ENCODE measurements at regions not wholly inside any gene's neighbourhood (a gene's known extent, or its start where the extent isn't known, plus 50 kb on each side); places are given as distances from the start of the nearest gene placed in this dataset.
"Not testable (repeated sequence)": the region's sequence is repeated elsewhere in the genome, so short reads cannot be mapped to it uniquely, and the experiment has no call there.

DNA sequence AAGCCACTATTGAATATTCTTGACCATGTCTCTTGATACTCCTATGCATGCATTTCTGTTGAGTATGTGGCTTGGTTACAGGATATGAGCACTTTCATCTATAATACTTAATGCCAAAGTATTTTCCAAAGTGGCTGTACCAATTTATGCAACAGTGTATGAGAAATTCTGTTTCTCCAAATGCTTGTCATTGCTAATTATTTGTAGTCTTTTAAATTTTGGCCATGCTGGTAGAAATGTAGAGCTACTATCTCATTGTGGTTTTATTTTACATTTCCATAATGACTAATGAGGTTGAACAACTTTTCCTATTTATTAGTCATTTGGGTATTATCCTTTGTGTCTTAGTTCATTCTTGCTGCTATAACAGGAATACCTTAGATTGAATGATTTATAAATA is 71.4 kb upstream of the TSPAN2 start:
- Histone ChIP-seq H3K9me3 (ENCODE audit: control insufficient read depth in 2 of 2, low read length in 2 of 2) (no peaks in the 10 kb centered on the region), H3K4me3 (ENCODE audit: low read depth, low read length) (no peak overlapping the region), H3K27me3 (ENCODE audit: control insufficient read depth, insufficient read depth, low read length) (peaks cover 5% of the 10 kb centered on the region), H3K4me1 (ENCODE audit: control insufficient read depth, insufficient read depth, low read length, poor library complexity, severe bottlenecking) (no peaks in the 10 kb centered on the region), H3K27ac (ENCODE audit: insufficient read depth, low read length, poor library complexity, severe bottlenecking) (no peak overlapping the region), H3K36me3 (ENCODE audit: control insufficient read depth, insufficient read depth, low read length) (no peaks in the 10 kb centered on the region)
- H3K4me3 Mint-ChIP-seq, result no peak overlapping the region
- peaks cover 0 to 4% (median 1%) of the 10 kb centered on the region in 7 donors for H3K9me3 Mint-ChIP-seq
- H3K27ac Mint-ChIP-seq, result no peak overlapping the region
- no peaks in the 10 kb centered on the region for H3K4me1 Mint-ChIP-seq
- H3K27me3 Mint-ChIP-seq, result peaks cover 3% of the 10 kb centered on the region
- no peaks in the 10 kb centered on the region for H3K36me3 Mint-ChIP-seq
- no peak for DNase-seq
- no peak for ATAC-seq (ENCODE audit: low read depth in 2 of 2)

DNA sequence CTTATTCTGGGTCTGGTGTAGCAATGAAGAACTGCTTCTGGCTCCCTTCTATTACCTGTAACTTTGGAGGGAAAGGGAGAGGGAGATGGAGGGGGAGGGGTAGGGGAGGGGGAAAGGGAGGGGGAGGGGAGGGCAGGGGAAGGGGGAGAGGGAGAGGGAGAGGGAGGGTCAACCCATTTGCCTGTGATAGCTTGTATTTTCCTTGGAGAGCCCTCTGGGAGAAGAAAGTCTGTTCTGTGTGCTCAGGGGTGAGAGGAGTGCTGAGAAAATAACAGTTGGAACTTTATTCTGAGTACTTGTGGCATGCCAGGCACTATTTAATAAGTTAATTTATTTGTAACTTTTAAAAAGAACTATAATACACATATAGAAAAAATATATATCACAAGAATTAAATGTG is 70.7 kb upstream of the TSPAN2 start:
- Histone ChIP-seq H3K9me3 (ENCODE audit: control insufficient read depth in 2 of 2, low read length in 2 of 2) (no peaks in the 10 kb centered on the region), H3K4me1 (ENCODE audit: control insufficient read depth, insufficient read depth, low read length, poor library complexity, severe bottlenecking) (no peaks in the 10 kb centered on the region), H3K36me3 (ENCODE audit: control insufficient read depth, insufficient read depth, low read length) (no peaks in the 10 kb centered on the region), H3K27me3 (ENCODE audit: control insufficient read depth, insufficient read depth, low read length) (peaks cover 4% of the 10 kb centered on the region), H3K4me3 (ENCODE audit: low read depth, low read length) (no peak overlapping the region), H3K27ac (ENCODE audit: insufficient read depth, low read length, poor library complexity, severe bottlenecking) (no peak overlapping the region)
- Mint-ChIP-seq H3K27ac (no peak overlapping the region), H3K4me3 (no peak overlapping the region), H3K4me1 (no peaks in the 10 kb centered on the region), H3K9me3 (peaks cover 0 to 2% (median 1%) of the 10 kb centered on the region in 7 donors), H3K36me3 (no peaks in the 10 kb centered on the region), H3K27me3 (no peaks in the 10 kb centered on the region)
- DNase-seq (no peak), ATAC-seq (ENCODE audit: low read depth in 2 of 2) (no peak)

DNA sequence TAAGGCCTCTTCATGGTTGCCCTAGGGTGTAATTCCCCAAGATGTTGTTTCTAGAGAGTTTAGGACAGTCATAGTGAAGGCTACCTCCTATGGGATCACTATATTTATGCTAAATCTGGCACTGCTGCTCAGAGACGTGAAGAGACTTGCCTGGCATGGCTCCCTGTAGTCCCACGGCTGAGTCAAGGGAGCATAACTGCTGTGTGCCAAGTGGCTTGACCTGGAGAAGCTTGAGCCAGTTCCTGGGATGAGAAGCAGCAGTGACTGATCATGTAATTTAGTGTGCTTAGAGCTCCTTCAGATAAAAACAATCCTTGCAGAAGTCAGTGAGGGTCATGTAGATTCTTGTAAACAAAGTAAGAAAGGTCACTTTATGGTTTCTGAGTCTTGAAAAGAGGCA is 68.9 kb upstream of the TSPAN2 start:
- no peaks in the 10 kb centered on the region for H3K4me1 Mint-ChIP-seq
- peaks cover 0 to 3% (median 0%) of the 10 kb centered on the region in 7 donors for H3K9me3 Mint-ChIP-seq
- no peak overlapping the region for H3K27ac ChIP-seq (ENCODE audit: insufficient read depth, low read length, poor library complexity, severe bottlenecking)
- H3K27ac Mint-ChIP-seq, result no peak overlapping the region
- no peaks in the 10 kb centered on the region for H3K27me3 ChIP-seq (ENCODE audit: control insufficient read depth, insufficient read depth, low read length)
- H3K27me3 Mint-ChIP-seq, result no peaks in the 10 kb centered on the region
- H3K4me3 ChIP-seq (ENCODE audit: low read depth, low read length), result no peak overlapping the region
- no peaks in the 10 kb centered on the region for H3K4me1 ChIP-seq (ENCODE audit: control insufficient read depth, insufficient read depth, low read length, poor library complexity, severe bottlenecking)
- no peaks in the 10 kb centered on the region for H3K36me3 Mint-ChIP-seq
- ATAC-seq (ENCODE audit: low read depth in 2 of 2), result no peak
- no peaks in the 10 kb centered on the region for H3K36me3 ChIP-seq (ENCODE audit: control insufficient read depth, insufficient read depth, low read length)
- DNase-seq, result no peak
- no peak overlapping the region for H3K4me3 Mint-ChIP-seq
- H3K9me3 ChIP-seq (ENCODE audit: control insufficient read depth in 2 of 2, low read length in 2 of 2), result no peaks in the 10 kb centered on the region

DNA sequence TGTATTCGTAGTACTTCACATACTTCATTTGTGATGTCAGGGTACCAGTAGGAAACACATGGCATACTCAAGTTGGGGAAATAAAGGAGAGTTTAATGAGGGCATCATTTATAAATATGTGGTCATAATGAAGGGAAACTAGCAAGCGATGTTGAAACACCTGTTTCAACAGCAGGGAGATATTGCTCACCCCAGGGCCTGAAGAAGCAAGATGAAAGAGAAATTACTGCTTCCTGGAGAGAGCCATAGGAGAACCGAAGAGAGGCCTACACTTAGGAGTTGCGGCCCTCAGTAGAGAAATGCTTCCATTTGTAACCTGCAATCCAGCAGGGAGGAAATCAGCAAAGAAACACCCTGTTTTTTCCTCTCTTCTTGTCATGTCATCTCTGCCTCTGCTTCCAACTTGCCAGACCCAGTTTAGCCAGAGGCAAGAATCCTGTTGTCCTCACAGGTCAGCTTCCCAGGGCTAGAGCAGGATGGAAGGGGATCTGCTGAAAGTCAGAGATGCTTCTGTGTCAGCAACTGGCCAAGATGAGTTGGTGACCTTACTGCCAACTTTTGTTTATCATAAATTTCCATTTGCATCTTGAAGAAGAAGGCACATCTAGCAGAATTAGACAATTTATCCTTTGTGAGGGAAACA is 67.6 kb upstream of the TSPAN2 start:
- H3K27me3 ChIP-seq (ENCODE audit: control insufficient read depth, insufficient read depth, low read length), result no peaks in the 10 kb centered on the region
- no peaks in the 10 kb centered on the region for H3K9me3 ChIP-seq (ENCODE audit: control insufficient read depth in 2 of 2, low read length in 2 of 2)
- no peaks in the 10 kb centered on the region for H3K4me1 ChIP-seq (ENCODE audit: control insufficient read depth, insufficient read depth, low read length, poor library complexity, severe bottlenecking)
- ATAC-seq (ENCODE audit: low read depth in 2 of 2) (no peak), DNase-seq (no peak)
- Mint-ChIP-seq H3K27me3 (no peaks in the 10 kb centered on the region), H3K4me1 (no peaks in the 10 kb centered on the region), H3K27ac (no peak overlapping the region), H3K4me3 (no peak overlapping the region), H3K9me3 (peaks cover 0 to 2% (median 0%) of the 10 kb centered on the region in 7 donors), H3K36me3 (no peaks in the 10 kb centered on the region)
- H3K4me3 ChIP-seq (ENCODE audit: low read depth, low read length), result no peak overlapping the region
- no peak overlapping the region for H3K27ac ChIP-seq (ENCODE audit: insufficient read depth, low read length, poor library complexity, severe bottlenecking)
- H3K36me3 ChIP-seq (ENCODE audit: control insufficient read depth, insufficient read depth, low read length), result no peaks in the 10 kb centered on the region

DNA sequence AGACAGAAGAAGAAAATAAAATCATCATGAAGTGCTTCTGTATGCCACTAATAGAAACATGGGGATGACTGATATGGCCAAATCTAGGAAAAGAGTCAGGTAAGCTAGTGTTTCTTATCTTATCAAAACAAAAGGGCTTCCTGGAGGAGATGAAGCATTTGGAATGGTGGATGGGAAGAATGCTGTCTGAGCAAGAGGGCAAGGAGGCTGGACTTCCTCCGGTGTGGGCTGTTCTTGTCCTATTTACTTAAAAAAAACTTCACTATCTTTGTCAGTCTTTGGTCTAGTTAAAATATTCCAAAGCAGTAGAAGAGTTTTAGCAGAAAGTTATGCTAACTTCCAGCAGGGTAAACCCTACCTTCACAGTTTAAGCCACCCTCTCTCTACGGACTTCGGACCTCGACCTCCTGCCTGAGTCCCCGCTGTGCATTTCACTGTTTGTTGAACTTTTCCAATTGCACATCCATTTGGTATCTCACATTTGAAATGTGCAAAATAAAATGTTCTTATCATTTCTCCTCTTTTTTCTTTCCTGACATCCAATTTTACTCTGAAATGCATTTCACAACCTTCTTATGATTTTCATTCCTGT is 64.8 kb upstream of the TSPAN2 start:
- H3K36me3 Mint-ChIP-seq, result no peaks in the 10 kb centered on the region
- H3K4me3 ChIP-seq (ENCODE audit: low read depth, low read length), result no peak overlapping the region
- no peaks in the 10 kb centered on the region for H3K27me3 ChIP-seq (ENCODE audit: control insufficient read depth, insufficient read depth, low read length)
- no peak for DNase-seq
- no peak overlapping the region for H3K4me3 Mint-ChIP-seq
- peaks cover 0 to 2% (median 0%) of the 10 kb centered on the region in 7 donors for H3K9me3 Mint-ChIP-seq
- H3K4me1 ChIP-seq (ENCODE audit: control insufficient read depth, insufficient read depth, low read length, poor library complexity, severe bottlenecking), result no peaks in the 10 kb centered on the region
- H3K4me1 Mint-ChIP-seq, result no peaks in the 10 kb centered on the region
- H3K36me3 ChIP-seq (ENCODE audit: control insufficient read depth, insufficient read depth, low read length), result no peaks in the 10 kb centered on the region
- H3K27ac ChIP-seq (ENCODE audit: insufficient read depth, low read length, poor library complexity, severe bottlenecking), result no peak overlapping the region
- no peaks in the 10 kb centered on the region for H3K9me3 ChIP-seq (ENCODE audit: control insufficient read depth in 2 of 2, low read length in 2 of 2)
- no peak for ATAC-seq (ENCODE audit: low read depth in 2 of 2)
- H3K27ac Mint-ChIP-seq, result peak overlapping the region in 1 of 3 donors; percentile 2
- H3K27me3 Mint-ChIP-seq, result no peaks in the 10 kb centered on the region

DNA sequence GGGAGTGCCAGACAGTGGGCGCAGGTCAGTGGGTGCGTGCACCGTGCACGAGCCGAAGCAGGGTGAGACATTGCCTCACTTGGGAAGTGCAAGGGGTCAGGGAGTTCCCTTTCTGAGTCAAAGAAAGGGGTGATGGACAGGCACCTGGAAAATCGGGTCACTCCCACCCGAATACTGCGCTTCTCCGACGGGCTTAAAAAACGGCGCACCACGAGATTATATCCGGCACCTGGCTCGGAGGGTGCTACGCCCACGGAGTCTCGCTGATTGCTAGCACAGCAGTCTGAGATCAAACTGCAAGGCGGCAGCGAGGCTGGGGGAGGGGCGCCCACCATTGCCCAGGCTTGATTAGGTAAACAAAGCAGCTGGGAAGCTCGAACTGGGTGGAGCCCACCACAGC is 58.6 kb upstream of the TSPAN2 start:
- not testable (repeated sequence) for H3K4me1 ChIP-seq (ENCODE audit: control insufficient read depth, insufficient read depth, low read length, poor library complexity, severe bottlenecking); H3K27ac Mint-ChIP-seq; H3K9me3 ChIP-seq (ENCODE audit: control insufficient read depth in 2 of 2, low read length in 2 of 2); H3K36me3 Mint-ChIP-seq; H3K36me3 ChIP-seq (ENCODE audit: control insufficient read depth, insufficient read depth, low read length); ATAC-seq (ENCODE audit: low read depth in 2 of 2); H3K9me3 Mint-ChIP-seq; H3K4me3 ChIP-seq (ENCODE audit: low read depth, low read length); DNase-seq; H3K27ac ChIP-seq (ENCODE audit: insufficient read depth, low read length, poor library complexity, severe bottlenecking); H3K4me1 Mint-ChIP-seq
- Mint-ChIP-seq H3K4me3 (peak overlapping the region in 1 of 4 donors; percentile 39), H3K27me3 (peaks cover 23% of the 10 kb centered on the region)
- peaks cover 29% of the 10 kb centered on the region for H3K27me3 ChIP-seq (ENCODE audit: control insufficient read depth, insufficient read depth, low read length)

DNA sequence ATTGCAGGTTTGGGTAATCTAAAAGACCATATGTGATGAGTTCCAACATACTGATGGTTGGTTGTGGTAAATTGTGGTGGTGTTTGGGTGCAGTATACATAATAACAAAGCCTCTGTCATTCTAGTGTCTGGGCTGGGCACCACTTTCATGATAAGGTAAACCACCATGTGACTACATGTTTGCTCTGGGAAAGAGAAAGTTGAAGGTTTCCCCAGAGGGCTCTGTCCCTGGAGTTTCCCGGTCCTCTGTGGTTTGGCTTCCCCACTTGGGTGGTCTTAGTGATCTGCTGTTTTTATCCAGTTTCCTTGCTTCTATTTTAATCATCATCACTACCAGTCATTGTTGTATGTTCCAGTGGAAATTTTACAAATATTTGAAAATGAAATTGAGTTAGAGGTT is 55.9 kb upstream of the TSPAN2 start:
- Histone ChIP-seq H3K27me3 (ENCODE audit: control insufficient read depth, insufficient read depth, low read length) (peaks cover 43% of the 10 kb centered on the region), H3K9me3 (ENCODE audit: control insufficient read depth in 2 of 2, low read length in 2 of 2) (peaks cover 0 to 1% of the 10 kb centered on the region in 2 experiments), H3K27ac (ENCODE audit: insufficient read depth, low read length, poor library complexity, severe bottlenecking) (no peak overlapping the region), H3K4me3 (ENCODE audit: low read depth, low read length) (no peak overlapping the region), H3K36me3 (ENCODE audit: control insufficient read depth, insufficient read depth, low read length) (no peaks in the 10 kb centered on the region), H3K4me1 (ENCODE audit: control insufficient read depth, insufficient read depth, low read length, poor library complexity, severe bottlenecking) (no peaks in the 10 kb centered on the region)
- DNase-seq (no peak), ATAC-seq (ENCODE audit: low read depth in 2 of 2) (no peak)
- H3K27me3 Mint-ChIP-seq, result peaks cover 30% of the 10 kb centered on the region
- H3K27ac Mint-ChIP-seq, result no peak overlapping the region
- no peaks in the 10 kb centered on the region for H3K36me3 Mint-ChIP-seq
- peaks cover 0 to 3% (median 1%) of the 10 kb centered on the region in 4 donors for H3K4me1 Mint-ChIP-seq
- peaks cover 0 to 4% (median 0%) of the 10 kb centered on the region in 7 donors for H3K9me3 Mint-ChIP-seq
- H3K4me3 Mint-ChIP-seq, result no peak overlapping the region

DNA sequence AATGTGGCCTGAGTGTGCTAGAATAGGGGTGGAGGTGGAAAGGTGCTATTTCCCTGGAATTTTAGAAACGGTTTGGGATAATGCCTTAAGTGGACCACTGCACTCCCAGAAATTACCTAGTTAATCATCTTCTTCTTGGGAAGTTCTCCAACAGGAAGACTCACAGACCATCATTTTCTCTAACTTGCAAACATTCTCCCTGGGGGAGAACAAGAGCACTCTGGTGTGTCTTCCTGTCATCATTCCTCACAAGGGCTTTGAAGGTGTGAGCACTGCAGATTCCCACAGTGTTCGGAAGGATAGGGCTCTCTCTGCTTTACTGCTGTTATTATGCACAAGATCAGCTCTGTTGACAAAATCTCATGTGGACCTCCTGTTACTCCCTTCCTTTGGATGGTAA is 54.9 kb upstream of the TSPAN2 start:
- no peaks in the 10 kb centered on the region for H3K36me3 Mint-ChIP-seq
- H3K27me3 Mint-ChIP-seq, result peaks cover 35% of the 10 kb centered on the region
- peaks cover 0 to 4% (median 2%) of the 10 kb centered on the region in 4 donors for H3K4me1 Mint-ChIP-seq
- H3K4me3 Mint-ChIP-seq, result no peak overlapping the region
- no peaks in the 10 kb centered on the region for H3K4me1 ChIP-seq (ENCODE audit: control insufficient read depth, insufficient read depth, low read length, poor library complexity, severe bottlenecking)
- peaks cover 0 to 1% of the 10 kb centered on the region in 2 experiments for H3K9me3 ChIP-seq (ENCODE audit: control insufficient read depth in 2 of 2, low read length in 2 of 2)
- ATAC-seq (ENCODE audit: low read depth in 2 of 2) (no peak), DNase-seq (no peak)
- peaks cover 0 to 4% (median 0%) of the 10 kb centered on the region in 7 donors for H3K9me3 Mint-ChIP-seq
- peaks cover 48% of the 10 kb centered on the region for H3K27me3 ChIP-seq (ENCODE audit: control insufficient read depth, insufficient read depth, low read length)
- no peaks in the 10 kb centered on the region for H3K36me3 ChIP-seq (ENCODE audit: control insufficient read depth, insufficient read depth, low read length)
- H3K27ac ChIP-seq (ENCODE audit: insufficient read depth, low read length, poor library complexity, severe bottlenecking), result no peak overlapping the region
- H3K27ac Mint-ChIP-seq, result no peak overlapping the region
- H3K4me3 ChIP-seq (ENCODE audit: low read depth, low read length), result no peak overlapping the region
